HS-27A (cell line): ENCODE measurements at regions not wholly inside any gene's neighbourhood (a gene's known extent, or its start where the extent isn't known, plus 50 kb on each side); places are given as distances from the start of the nearest gene placed in this dataset.

Experiments
- DNase-seq: peaks from one replicate; pipeline ENCODE4 v3.0.0-alpha.2; 2012; ENCODE audit warnings: low read depth, missing footprints

- DNase-seq: no peak
These were observed 63.2 kb upstream of the EPS8L3 start for GRCh38 chr1:109826930-109827349.

DNA sequence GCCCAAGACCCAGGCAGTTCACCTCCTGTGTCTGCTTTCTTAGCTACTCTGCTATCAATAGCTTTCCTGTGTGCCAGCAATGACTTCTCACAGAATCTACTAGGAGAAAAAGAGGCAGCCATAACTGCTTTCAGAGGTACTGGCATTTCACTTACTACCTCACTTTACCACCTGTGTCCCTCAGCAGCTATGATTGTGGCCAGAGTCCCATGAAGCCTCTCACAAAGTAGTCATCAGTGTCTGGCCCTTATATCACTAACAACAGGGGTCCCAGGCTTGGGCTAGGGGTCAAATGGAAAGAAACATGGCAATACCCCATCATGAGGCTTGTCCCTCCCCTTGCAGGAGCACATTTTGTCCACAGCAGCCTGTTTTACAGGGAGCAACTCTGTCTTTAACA is 62.7 kb upstream of the EPS8L3 start:
- no peak for DNase-seq

- DNase-seq: no peak
These were observed 60.8 kb upstream of the EPS8L3 start for GRCh38 chr1:109824349-109825115.

GRCh38 chr1:109823543-109824348 is 60.0 kb upstream of the EPS8L3 start:
- DNase-seq: peak; percentile 66

DNA sequence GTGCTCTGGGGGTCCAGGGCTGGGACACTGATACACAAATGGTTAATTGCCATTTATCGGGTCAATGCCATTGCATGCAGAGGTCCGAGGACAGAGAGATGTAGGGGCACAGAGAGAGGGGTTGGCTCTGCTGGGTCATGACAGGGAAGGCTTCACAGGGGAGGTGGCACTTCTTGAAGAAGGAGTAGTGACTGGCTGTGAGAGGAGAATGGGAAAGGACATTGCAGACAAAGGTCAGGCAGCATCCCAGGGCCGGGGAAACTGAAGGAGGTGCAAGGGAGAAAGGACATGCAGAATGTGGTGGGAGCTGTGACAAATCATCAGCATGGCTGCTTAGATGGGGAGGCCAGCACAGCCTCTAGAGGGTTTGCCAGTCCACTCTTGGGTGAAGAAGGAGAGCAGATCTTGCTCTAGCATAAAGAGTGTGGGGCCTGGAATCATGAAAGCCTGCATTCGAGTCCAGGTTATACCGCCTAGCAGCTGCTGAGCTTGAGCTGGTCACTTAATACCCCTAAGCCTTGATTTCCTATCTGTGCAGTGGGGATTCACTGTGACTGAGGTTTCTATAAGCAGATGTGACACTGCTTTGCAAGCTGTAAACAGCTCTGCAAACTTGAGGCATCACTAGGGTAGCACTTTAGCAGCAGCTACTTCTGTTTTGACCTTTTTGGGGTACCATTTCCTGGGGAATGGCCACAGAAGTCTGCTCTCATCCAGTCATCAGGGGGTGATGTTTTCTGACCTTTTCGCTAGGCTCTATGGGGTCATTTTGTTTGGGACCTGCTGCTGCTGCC is 59.2 kb upstream of the EPS8L3 start:
- no peak for DNase-seq

DNA sequence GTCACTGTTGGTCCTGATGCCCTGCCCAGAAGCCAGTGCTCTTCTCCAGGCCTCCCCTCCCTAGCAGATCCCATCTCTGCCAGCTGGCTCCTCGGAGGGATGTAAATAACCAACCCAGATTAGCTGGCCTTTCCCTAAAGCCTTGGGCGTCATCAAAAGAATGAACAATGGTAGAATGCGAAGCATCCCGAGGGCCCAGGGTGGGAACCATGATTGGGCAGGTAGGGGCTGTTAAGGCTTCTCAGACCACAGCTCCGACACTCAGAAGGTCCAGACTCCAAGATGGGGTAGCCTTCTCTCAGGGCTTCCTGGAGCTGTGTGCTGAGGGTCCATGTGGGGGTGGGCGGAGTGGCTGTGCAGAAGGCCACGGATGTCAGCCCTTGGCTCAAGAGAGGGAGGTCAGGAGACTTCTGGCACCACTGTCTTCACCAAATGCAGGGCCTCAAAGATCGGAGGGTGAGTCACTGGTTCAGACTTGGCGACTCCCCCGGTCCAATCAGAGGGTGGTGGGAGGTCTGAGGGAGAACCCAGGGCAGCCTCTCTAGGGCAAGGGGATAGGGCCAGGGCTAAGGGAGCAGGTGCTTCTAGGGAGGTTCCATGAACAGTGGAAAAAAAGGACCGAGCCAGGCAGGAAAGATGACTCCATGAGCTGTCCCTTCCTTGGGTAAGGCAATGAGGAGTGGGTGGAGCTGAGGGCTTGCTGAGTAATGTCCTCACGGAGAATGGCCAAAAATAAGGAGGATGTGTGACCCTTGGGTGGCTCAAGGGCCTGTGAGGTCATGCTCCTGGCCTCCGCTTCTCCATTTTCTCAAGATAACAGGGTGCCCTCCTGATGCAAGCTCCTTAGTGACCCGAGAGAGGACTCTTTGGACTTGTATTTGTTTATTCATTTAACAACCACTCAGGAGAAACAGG is 58.4 kb upstream of the EPS8L3 start:
- peak; percentile 61 for DNase-seq

GRCh38 chr1:109821221-109821669 is 57.5 kb upstream of the EPS8L3 start:
- DNase-seq: peak; percentile 92

GRCh38 chr1:109819906-109820305 is 56.2 kb upstream of the EPS8L3 start:
- DNase-seq: no peak

- no peak for DNase-seq
These were observed 55.5 kb upstream of the EPS8L3 start for GRCh38 chr1:109818988-109819764.

GRCh38 chr1:109818271-109818987 is 54.7 kb upstream of the EPS8L3 start:
- no peak for DNase-seq

- DNase-seq: no peak
These were observed 54.2 kb upstream of the EPS8L3 start for GRCh38 chr1:109817881-109818270.

- DNase-seq: no peak
These were observed 53.3 kb upstream of the EPS8L3 start for GRCh38 chr1:109816975-109817535.

- no peak for DNase-seq
These were observed 52.6 kb upstream of the EPS8L3 start for GRCh38 chr1:109816175-109816811.

GRCh38 chr1:109815809-109816174 is 52.1 kb upstream of the EPS8L3 start:
- DNase-seq: no peak

- DNase-seq: no peak
These were observed 51.5 kb upstream of the EPS8L3 start for GRCh38 chr1:109814993-109815786.

- DNase-seq: no peak
These were observed 50.5 kb upstream of the EPS8L3 start for GRCh38 chr1:109814223-109814622.
